Activated CD8-positive, alpha-beta memory T cell treated with anti-CD3 and anti-CD28 coated beads for 24 hours (primary cell): ENCODE measurements at regions not wholly inside any gene's neighbourhood (a gene's known extent, or its start where the extent isn't known, plus 50 kb on each side); places are given as distances from the start of the nearest gene placed in this dataset.
"Not testable (repeated sequence)": the region's sequence is repeated elsewhere in the genome, so short reads cannot be mapped to it uniquely, and the experiment has no call there.

Source experiments
- DNase-seq: peaks from one replicate; pipeline ENCODE4 v3.0.0-alpha.2; 2020

- DNase-seq, result no peak
Observed at GRCh38 chr1:2953688-2954285, 67.5 kb upstream of the ACTRT2 start.

- no peak for DNase-seq
Observed at GRCh38 chr1:2955652-2956051, 65.6 kb upstream of the ACTRT2 start.

GRCh38 chr1:2956576-2956975, 64.7 kb upstream of the ACTRT2 start:
- no peak for DNase-seq

- DNase-seq, result no peak
Observed at GRCh38 chr1:2957329-2957728, 63.9 kb upstream of the ACTRT2 start.

- not testable (repeated sequence) for DNase-seq
Observed at GRCh38 chr1:2959881-2960280, 61.4 kb upstream of the ACTRT2 start.

DNA sequence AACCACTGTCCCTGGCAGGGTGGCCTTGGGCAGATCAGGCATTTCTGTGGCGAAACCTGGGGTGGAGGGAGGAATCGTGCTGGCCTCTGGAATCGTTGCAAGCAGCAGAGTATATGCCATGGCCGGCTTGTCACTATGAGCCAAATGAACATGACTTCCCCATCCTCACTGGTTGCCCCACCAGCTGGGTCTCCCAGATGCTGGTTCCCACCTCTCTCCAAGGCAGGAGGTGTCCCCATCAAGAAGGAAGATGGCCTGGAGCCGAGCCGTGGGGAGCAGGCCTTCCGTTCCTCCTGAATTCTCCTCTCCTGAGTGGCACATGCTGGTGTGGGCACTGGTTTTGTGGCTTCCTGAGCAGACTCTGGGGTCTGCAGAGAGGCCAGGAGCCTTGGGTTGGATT, 60.2 kb upstream of the ACTRT2 start:
- no peak for DNase-seq

GRCh38 chr1:2961661-2962060, 59.6 kb upstream of the ACTRT2 start:
- DNase-seq, result no peak

GRCh38 chr1:2962061-2962460, 59.2 kb upstream of the ACTRT2 start:
- no peak for DNase-seq

DNA sequence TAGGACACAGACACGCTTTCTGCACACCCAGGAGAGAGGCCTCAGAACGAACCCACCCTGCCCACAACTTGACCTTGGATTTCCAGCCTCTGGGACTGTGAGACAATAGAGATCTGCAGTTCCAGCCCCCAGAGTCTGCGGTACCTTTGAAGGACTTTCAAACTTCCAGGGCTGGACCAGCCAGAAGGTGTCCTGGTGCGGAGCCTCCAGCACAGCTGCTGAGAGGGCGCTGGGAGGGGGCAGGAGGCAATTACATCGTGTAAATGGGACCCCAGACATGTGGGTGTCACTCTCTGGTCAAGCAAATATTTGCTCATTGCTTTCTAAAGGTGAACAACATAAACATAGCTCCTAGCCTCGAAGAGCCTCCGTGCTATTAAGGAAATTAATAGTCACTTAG, 58.7 kb upstream of the ACTRT2 start:
- DNase-seq, result no peak

GRCh38 chr1:2962946-2963345, 58.3 kb upstream of the ACTRT2 start:
- DNase-seq, result no peak

GRCh38 chr1:2965676-2966075, 55.6 kb upstream of the ACTRT2 start:
- DNase-seq, result no peak

GRCh38 chr1:2966449-2967328, 54.6 kb upstream of the ACTRT2 start:
- DNase-seq, result no peak

DNA sequence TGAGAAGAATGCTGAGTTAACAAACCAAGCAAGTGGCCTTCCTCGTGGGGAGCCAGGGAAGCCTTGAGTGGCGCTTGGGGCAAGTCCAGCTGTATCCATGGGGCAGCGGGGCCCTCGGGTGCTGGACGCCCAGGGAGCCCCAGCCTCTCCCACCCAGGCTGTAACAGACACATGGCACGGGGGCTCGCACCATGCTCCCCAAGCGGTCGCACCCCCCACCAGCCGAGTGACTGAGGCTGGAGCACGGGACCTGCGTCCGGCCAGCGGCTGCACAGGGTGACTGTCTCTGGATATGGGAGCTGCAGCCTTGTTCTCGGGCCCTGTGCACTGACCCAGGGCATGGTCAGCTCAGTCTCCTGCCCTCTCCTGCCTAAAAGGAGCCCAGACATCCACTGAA, 53.9 kb upstream of the ACTRT2 start:
- DNase-seq, result no peak

DNA sequence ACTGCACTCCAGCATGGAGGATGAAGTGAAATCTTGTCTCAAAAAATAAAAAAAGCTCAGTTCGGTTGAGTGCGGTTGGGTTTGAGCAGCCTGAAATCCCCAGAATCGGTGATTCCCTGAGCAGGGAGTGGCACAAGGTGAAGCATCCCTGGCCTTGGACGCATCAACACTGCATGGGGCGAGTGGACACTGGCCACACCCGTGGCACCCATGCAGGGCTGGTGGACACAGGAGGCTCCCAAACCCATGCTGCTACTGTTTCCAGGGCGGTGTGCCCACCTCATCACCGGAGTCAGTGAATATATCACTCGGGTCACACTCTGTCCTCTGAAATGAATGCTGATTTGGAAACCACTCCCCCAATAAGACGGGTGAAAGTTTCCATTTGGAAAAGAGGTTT, 53.4 kb upstream of the ACTRT2 start:
- no peak for DNase-seq

- DNase-seq, result no peak
Observed at GRCh38 chr1:2968471-2968881, 52.8 kb upstream of the ACTRT2 start.

DNA sequence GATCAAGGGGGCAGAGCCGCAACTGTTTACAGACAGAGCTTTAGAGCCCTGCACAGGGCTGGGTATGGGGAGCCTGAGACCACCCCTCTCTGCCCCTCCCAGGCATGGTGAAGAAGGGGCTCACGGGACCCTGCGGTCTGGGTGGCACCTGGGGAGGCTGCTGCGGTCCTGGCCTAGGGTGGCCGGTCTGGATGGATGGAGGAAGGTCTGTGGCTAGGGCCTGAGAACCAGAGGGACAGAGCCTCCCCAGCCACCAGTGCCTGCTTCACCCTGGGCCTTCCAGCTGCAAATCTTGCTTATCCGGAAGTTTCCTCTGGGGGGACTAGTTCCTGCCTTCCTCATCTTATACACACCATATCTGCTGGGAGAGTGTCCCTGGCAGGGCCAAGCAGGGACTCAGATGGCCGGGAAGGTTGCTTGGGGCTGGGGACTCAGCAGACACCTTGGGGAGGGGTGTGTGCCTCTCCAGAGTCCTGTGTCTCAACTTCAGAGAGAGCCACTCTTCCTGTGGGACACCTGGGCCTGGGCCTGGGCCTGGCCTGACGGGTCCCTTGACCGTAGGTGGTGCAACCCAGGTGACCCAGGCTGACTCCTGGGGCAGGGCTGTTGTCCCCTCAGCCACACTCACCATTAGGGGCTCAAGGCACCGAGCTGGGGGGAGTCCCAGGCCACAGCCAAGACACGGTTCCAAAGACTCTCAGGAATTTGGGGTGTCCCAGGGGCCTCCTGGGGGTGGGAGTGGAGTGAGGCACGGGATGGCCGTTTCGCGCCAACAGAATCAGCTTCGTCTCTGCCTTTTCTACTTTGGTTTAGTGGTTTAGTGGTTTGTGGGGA, 52.0 kb upstream of the ACTRT2 start:
- DNase-seq, result no peak

- DNase-seq, result no peak
Observed at GRCh38 chr1:2969845-2970291, 51.4 kb upstream of the ACTRT2 start.

DNA sequence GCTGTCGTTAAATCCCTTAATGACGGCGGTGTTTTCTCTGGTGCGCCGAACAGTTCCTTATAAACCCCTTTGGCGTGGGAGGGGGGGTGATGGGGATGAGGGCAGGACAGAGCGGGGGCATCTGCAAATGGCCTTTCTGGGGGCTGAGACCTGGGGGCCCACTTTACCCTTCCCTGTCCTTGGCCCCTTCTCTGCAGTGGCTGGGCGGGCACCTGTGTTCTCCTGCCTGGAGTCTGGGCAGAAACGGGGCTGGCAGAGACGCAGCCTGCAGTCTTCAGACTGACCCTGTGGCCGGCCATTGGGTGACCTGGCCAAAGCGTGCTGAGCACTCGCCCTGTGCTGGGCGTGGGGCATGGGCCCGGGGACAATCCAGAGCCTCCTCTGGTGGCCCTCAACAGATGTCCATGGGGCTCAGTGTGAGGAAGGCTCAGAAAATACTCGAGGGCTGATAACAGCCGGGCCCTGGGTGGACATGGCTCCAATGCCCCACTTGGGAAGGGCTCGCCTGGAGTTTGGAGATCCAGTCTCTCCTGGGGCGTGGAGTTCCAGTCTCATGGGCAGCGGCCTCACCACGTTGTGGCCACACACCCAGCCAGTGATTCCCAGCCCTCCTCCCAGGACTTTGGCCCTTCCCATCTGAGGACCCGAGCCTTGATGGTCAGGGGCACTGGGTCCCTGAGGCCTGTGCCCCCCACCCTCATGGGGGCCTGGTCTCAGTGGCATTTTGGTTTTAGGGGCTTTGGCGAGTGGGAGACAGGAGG, 50.8 kb upstream of the ACTRT2 start:
- no peak for DNase-seq

GRCh38 chr1:2971101-2971501, 50.2 kb upstream of the ACTRT2 start:
- DNase-seq, result no peak
